SU-DHL-6 (cell line): ENCODE measurements at regions not wholly inside any gene's neighbourhood (a gene's known extent, or its start where the extent isn't known, plus 50 kb on each side); places are given as distances from the start of the nearest gene placed in this dataset.

Experiments
- H2AFZ ChIP-seq: fragments of 200-600 bp; sonication (generic); 2 replicates; pipeline ENCODE4 v1.6.1; 2014; ENCODE audit warnings: low read depth, mild to moderate bottlenecking, moderate library complexity, mixed read lengths, antibody characterized with exemption, low read length; ENCODE audit not compliant: severe bottlenecking
- H3F3A ChIP-seq: fragments of 200-600 bp; shearing (Covaris generic); 2 replicates; pipeline ENCODE4 v1.6.0; 2016; ENCODE audit warnings: antibody characterized with exemption, mild to moderate bottlenecking; ENCODE audit not compliant: insufficient read depth
- H3K27ac ChIP-seq: fragments of 200-600 bp; sonication (generic); 2 replicates; pipeline ENCODE4 v1.5.1; 2016; ENCODE audit warnings: low read depth, mild to moderate bottlenecking, low read length, moderate library complexity, mixed read lengths
- H3K27me3 ChIP-seq: fragments of 200-600 bp; sonication (generic), shearing (Covaris generic); 2 replicates; pipeline ENCODE4 v1.6.0; 2014; ENCODE audit warnings: mild to moderate bottlenecking, low read length
- H3K36me3 ChIP-seq: fragments of 200-600 bp; sonication (generic); 2 replicates; pipeline ENCODE4 v1.6.1; 2014; ENCODE audit warnings: mild to moderate bottlenecking, low read length, mixed read lengths
- H3K4me2 ChIP-seq: fragments of 300-600, 200-600 bp; shearing (Covaris generic), sonication (generic); 2 replicates; pipeline ENCODE4 v1.6.0; 2014; ENCODE audit warnings: low read length, low read depth, mild to moderate bottlenecking; ENCODE audit not compliant: poor library complexity, severe bottlenecking
- H3K4me3 ChIP-seq: fragments of 200-600 bp; sonication (generic); 2 replicates; pipeline ENCODE4 v1.5.1; 2014; ENCODE audit warnings: antibody characterized with exemption, low read length, mild to moderate bottlenecking, mixed read lengths; ENCODE audit not compliant: insufficient read depth, poor library complexity, severe bottlenecking
- H3K79me2 ChIP-seq: fragments of 200-600 bp; sonication (generic); 2 replicates; pipeline ENCODE4 v1.6.1; 2014; ENCODE audit warnings: mild to moderate bottlenecking, low read length, moderate library complexity; ENCODE audit not compliant: insufficient read depth
- H3K9ac ChIP-seq: fragments of 200-600 bp; sonication (generic); 2 replicates; pipeline ENCODE4 v1.7.0; 2014; ENCODE audit warnings: mild to moderate bottlenecking, low read length
- H3K9me2 ChIP-seq: fragments of 200-600 bp; sonication (generic); replicated peaks from 2 replicates; pipeline ENCODE4 v1.6.1; 2014; ENCODE audit warnings: low read length; ENCODE audit not compliant: insufficient read depth
- H3K9me3 ChIP-seq: fragments of 200-600 bp; sonication (generic); 2 replicates; pipeline ENCODE4 v1.6.1; 2014; ENCODE audit warnings: low read length, mixed read lengths; ENCODE audit not compliant: insufficient read depth
- H4K20me1 ChIP-seq: fragments of 200-600 bp; sonication (generic); 2 replicates; pipeline ENCODE4 v1.6.1; 2014; ENCODE audit warnings: low read depth, mild to moderate bottlenecking, antibody characterized with exemption, low read length, moderate library complexity, mixed read lengths
- EZH2phosphoT487 ChIP-seq: fragments of 200-600 bp; sonication (generic), shearing (Covaris generic); conservative IDR thresholded peaks from 2 replicates; pipeline ENCODE4 v1.6.1; 2018; ENCODE audit warnings: mild to moderate bottlenecking, antibody characterized with exemption, low read length, moderate library complexity, mixed read lengths
- TF ChIP-seq, protein P1 (sequence below): fragments of 200-600 bp; sonication (generic); IDR thresholded peaks from one replicate; pipeline ENCODE4 v1.5.1; 2017; ENCODE audit warnings: antibody characterized with exemption, mild to moderate bottlenecking, low read length, moderate library complexity; ENCODE audit not compliant: insufficient read depth, poor library complexity, severe bottlenecking

- TF ChIP-seq EZH2phosphoT487, result no peak
- TF ChIP-seq, protein P1, sequence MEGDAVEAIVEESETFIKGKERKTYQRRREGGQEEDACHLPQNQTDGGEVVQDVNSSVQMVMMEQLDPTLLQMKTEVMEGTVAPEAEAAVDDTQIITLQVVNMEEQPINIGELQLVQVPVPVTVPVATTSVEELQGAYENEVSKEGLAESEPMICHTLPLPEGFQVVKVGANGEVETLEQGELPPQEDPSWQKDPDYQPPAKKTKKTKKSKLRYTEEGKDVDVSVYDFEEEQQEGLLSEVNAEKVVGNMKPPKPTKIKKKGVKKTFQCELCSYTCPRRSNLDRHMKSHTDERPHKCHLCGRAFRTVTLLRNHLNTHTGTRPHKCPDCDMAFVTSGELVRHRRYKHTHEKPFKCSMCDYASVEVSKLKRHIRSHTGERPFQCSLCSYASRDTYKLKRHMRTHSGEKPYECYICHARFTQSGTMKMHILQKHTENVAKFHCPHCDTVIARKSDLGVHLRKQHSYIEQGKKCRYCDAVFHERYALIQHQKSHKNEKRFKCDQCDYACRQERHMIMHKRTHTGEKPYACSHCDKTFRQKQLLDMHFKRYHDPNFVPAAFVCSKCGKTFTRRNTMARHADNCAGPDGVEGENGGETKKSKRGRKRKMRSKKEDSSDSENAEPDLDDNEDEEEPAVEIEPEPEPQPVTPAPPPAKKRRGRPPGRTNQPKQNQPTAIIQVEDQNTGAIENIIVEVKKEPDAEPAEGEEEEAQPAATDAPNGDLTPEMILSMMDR, result no peak
- H3K4me2 ChIP-seq, result no peak overlapping the region
- no peaks in the 10 kb centered on the region for H3K9me3 ChIP-seq
- H3K9ac ChIP-seq, result no peak overlapping the region
- H3K4me3 ChIP-seq, result no peak overlapping the region
- no peak overlapping the region for H2AFZ ChIP-seq
- no peaks in the 10 kb centered on the region for H4K20me1 ChIP-seq
- no peaks in the 10 kb centered on the region for H3K9me2 ChIP-seq
- no peaks in the 10 kb centered on the region for H3K27me3 ChIP-seq
- H3K79me2 ChIP-seq, result no peaks in the 10 kb centered on the region
- H3K27ac ChIP-seq, result no peak overlapping the region
- H3K36me3 ChIP-seq, result no peaks in the 10 kb centered on the region
- no peaks in the 10 kb centered on the region for H3F3A ChIP-seq
These were observed 76.8 kb upstream of the LEP start for GRCh38 chr7:128164061-128164954.

- Histone ChIP-seq H3K27ac (no peak overlapping the region), H3K4me2 (no peak overlapping the region), H2AFZ (no peak overlapping the region)
These were observed 76.0 kb upstream of the LEP start for GRCh38 chr7:128164955-128165670.

GRCh38 chr7:128165927-128166420 lies 75.1 kb upstream of the LEP start:
- Histone ChIP-seq H3K79me2 (no peaks in the 10 kb centered on the region), H2AFZ (no peak overlapping the region), H3F3A (no peaks in the 10 kb centered on the region), H3K9me2 (no peaks in the 10 kb centered on the region), H3K9ac (no peak overlapping the region), H3K27ac (no peak overlapping the region), H3K36me3 (no peaks in the 10 kb centered on the region), H3K4me2 (no peak overlapping the region), H4K20me1 (no peaks in the 10 kb centered on the region), H3K4me3 (no peak overlapping the region), H3K9me3 (no peaks in the 10 kb centered on the region), H3K27me3 (no peaks in the 10 kb centered on the region)
- TF ChIP-seq, protein P1, result no peak
- TF ChIP-seq EZH2phosphoT487, result no peak

More at GRCh38 chr7:128164955-128165670, 76.0 kb upstream of the LEP start:
- Histone ChIP-seq H3K79me2 (no peaks in the 10 kb centered on the region), H4K20me1 (no peaks in the 10 kb centered on the region), H3K36me3 (no peaks in the 10 kb centered on the region), H3K9me3 (no peaks in the 10 kb centered on the region), H3K9me2 (no peaks in the 10 kb centered on the region), H3F3A (no peaks in the 10 kb centered on the region), H3K9ac (no peak overlapping the region), H3K27me3 (no peaks in the 10 kb centered on the region), H3K4me3 (no peak overlapping the region)
- no peak for TF ChIP-seq EZH2phosphoT487
- TF ChIP-seq, protein P1, result no peak
